B cell (primary cell): ENCODE measurements at regions not wholly inside any gene's neighbourhood (a gene's known extent, or its start where the extent isn't known, plus 50 kb on each side); places are given as distances from the start of the nearest gene placed in this dataset.

Source experiments
- EZH2 ChIP-seq: IDR thresholded peaks from 2 replicates; pipeline ENCODE4 v1.6.1; 2012; ENCODE audit warnings: borderline replicate concordance, low read depth, mild to moderate bottlenecking, moderate library complexity, low read length; ENCODE audit not compliant: insufficient read depth, poor library complexity, severe bottlenecking
- TF ChIP-seq, protein P1 (sequence below): fragments of 200-600 bp; IDR thresholded peaks from one replicate; pipeline ENCODE4 v1.8.0; 2022; ENCODE audit warnings: antibody characterized with exemption, mild to moderate bottlenecking

- TF ChIP-seq, protein P1, sequence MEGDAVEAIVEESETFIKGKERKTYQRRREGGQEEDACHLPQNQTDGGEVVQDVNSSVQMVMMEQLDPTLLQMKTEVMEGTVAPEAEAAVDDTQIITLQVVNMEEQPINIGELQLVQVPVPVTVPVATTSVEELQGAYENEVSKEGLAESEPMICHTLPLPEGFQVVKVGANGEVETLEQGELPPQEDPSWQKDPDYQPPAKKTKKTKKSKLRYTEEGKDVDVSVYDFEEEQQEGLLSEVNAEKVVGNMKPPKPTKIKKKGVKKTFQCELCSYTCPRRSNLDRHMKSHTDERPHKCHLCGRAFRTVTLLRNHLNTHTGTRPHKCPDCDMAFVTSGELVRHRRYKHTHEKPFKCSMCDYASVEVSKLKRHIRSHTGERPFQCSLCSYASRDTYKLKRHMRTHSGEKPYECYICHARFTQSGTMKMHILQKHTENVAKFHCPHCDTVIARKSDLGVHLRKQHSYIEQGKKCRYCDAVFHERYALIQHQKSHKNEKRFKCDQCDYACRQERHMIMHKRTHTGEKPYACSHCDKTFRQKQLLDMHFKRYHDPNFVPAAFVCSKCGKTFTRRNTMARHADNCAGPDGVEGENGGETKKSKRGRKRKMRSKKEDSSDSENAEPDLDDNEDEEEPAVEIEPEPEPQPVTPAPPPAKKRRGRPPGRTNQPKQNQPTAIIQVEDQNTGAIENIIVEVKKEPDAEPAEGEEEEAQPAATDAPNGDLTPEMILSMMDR = no peak
- no peak for TF ChIP-seq EZH2
Observed at GRCh38 chr1:68767941-68768340, 271.1 kb upstream of the DEPDC1 start.
